Loucy (cell line): ENCODE measurements at regions not wholly inside any gene's neighbourhood (a gene's known extent, or its start where the extent isn't known, plus 50 kb on each side); places are given as distances from the start of the nearest gene placed in this dataset.

Experiments
- EZH2phosphoT487 ChIP-seq: fragments of 200-600 bp; IDR thresholded peaks from 2 replicates; pipeline ENCODE4 v1.6.1; 2018; ENCODE audit warnings: antibody characterized with exemption, mild to moderate bottlenecking, moderate library complexity, borderline replicate concordance
- TF ChIP-seq, protein P1 (sequence below): fragments of 200-600 bp; sonication (generic); conservative IDR thresholded peaks from 2 replicates; pipeline ENCODE4 v1.5.1; 2014; ENCODE audit warnings: mild to moderate bottlenecking, antibody characterized with exemption, low read length

DNA sequence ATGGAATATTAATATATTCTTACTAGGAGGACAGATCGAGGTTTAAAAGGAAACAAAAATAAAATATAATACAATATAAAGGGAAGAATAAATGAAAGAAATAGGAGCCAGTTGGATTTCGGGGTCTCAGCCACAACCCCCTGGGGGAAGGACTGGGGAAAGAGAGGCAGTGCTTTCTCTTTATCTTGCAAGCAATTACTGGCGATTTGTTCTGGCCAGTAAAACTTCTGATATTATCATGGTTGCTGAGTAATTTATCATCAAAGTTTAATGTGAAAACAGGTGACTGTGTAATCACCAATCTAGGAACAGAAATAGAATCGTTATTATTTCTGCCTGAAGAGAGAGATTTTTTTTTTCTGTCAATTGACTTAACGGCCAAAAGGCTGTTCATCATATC is 917.7 kb upstream of the CELF4 start:
- TF ChIP-seq, protein P1, sequence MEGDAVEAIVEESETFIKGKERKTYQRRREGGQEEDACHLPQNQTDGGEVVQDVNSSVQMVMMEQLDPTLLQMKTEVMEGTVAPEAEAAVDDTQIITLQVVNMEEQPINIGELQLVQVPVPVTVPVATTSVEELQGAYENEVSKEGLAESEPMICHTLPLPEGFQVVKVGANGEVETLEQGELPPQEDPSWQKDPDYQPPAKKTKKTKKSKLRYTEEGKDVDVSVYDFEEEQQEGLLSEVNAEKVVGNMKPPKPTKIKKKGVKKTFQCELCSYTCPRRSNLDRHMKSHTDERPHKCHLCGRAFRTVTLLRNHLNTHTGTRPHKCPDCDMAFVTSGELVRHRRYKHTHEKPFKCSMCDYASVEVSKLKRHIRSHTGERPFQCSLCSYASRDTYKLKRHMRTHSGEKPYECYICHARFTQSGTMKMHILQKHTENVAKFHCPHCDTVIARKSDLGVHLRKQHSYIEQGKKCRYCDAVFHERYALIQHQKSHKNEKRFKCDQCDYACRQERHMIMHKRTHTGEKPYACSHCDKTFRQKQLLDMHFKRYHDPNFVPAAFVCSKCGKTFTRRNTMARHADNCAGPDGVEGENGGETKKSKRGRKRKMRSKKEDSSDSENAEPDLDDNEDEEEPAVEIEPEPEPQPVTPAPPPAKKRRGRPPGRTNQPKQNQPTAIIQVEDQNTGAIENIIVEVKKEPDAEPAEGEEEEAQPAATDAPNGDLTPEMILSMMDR, result no peak
- no peak for TF ChIP-seq EZH2phosphoT487
